HepG2 (cell line): ENCODE measurements at regions not wholly inside any gene's neighbourhood (a gene's known extent, or its start where the extent isn't known, plus 50 kb on each side); places are given as distances from the start of the nearest gene placed in this dataset.
"Not testable (repeated sequence)": the region's sequence is repeated elsewhere in the genome, so short reads cannot be mapped to it uniquely, and the experiment has no call there.

Experiments
- ATAC-seq: fragments of 200-7000 bp; cut with Tn5 transposase; 3 replicates; pipeline ENCODE4 v1.9.1; 2020; ENCODE audit warnings: mild to moderate bottlenecking, moderate library complexity
- BruUV-seq: library from RNA; stranded (reverse); fragments of 400-500 nt; replicated peaks from 2 replicates; lab custom pipeline; 2021; lab: Mats Ljungman, UMichigan
- CTCF ChIA-PET: fragments of 300-600 bp; formaldehyde crosslinking; extraction: SDS; loops from one replicate; lab custom pipeline; 2021; ENCODE audit warnings: low total read pairs, inconsistent platforms, low intra/inter-chr PET ratio; lab: Yijun Ruan, JAX
- POLR2A ChIA-PET: fragments of 350-600 bp; sonication (Branson Sonifier 250); formaldehyde crosslinking; loops from one replicate; lab custom pipeline; 2020; ENCODE audit warnings: antibody characterized with exemption, inconsistent platforms; lab: Yijun Ruan, JAX
- DNase-seq: peaks from one replicate; pipeline ENCODE4 v3.0.0-alpha.2; 2015; ENCODE audit warnings: low spot score
- FAIRE-seq: peaks from 3 replicates; lab custom pipeline; 2011; peaks lifted over from hg19 to GRCh38; lab: Jason Lieb, UNC
- H2AFZ ChIP-seq: one replicate; pipeline ENCODE4 v1.6.1; 2011; ENCODE audit warnings: low read length, inconsistent platforms
- H3K27ac ChIP-seq: fragments of 300-600 bp; 3 replicates; pipeline ENCODE4 v1.8.0; 2011; ENCODE audit warnings: mixed run types, mild to moderate bottlenecking, mixed read lengths, low read length, inconsistent platforms; ENCODE audit not compliant: insufficient read depth; ENCODE audit errors: extremely low read length
- H3K27me3 ChIP-seq, 2 experiments: fragments of 200-600 bp in 1 of 2; 2 replicates in 1 of 2; 3 replicates in 1 of 2; pipeline versions ENCODE4 v1.6.0 to v1.8.0; 2011; ENCODE audit warnings: low read length in 2 of 2, mild to moderate bottlenecking in 2 of 2, moderate library complexity in 2 of 2, inconsistent platforms in 1 of 2; ENCODE audit not compliant: insufficient read depth in 2 of 2, control insufficient read depth in 1 of 2
- H3K36me3 ChIP-seq, 2 experiments: fragments of 200-600 bp in 1 of 2; replicated peaks in 1 of 2; 2 replicates in 1 of 2; 3 replicates in 1 of 2; pipeline versions ENCODE4 v1.5.1 to v1.8.0; 2011; ENCODE audit warnings: low read length in 2 of 2, inconsistent platforms in 1 of 2; ENCODE audit not compliant: insufficient read depth in 2 of 2, control insufficient read depth in 1 of 2
- H3K4me1 ChIP-seq: 2 replicates; pipeline ENCODE4 v1.5.1; 2012; ENCODE audit warnings: low read length, inconsistent platforms; ENCODE audit not compliant: insufficient read depth
- H3K4me2 ChIP-seq: 2 replicates; pipeline ENCODE4 v1.6.0; 2011; ENCODE audit warnings: low read depth, low read length, inconsistent platforms
- H3K4me3 ChIP-seq, 3 experiments: fragments of 200-600 bp in 1 of 3; sonication (generic), shearing (Covaris generic) in 1 of 3; replicated peaks in 1 of 3; 2 replicates each; pipeline ENCODE4 v1.5.1; 2011 to 2016; ENCODE audit warnings: low read length in 3 of 3, inconsistent platforms in 2 of 3, low read depth in 2 of 3, mild to moderate bottlenecking in 2 of 3, control low read depth in 1 of 3, mixed read lengths in 1 of 3; ENCODE audit not compliant: insufficient read depth in 1 of 3
- H3K79me2 ChIP-seq: one replicate; pipeline ENCODE4 v1.6.1; 2011; ENCODE audit warnings: low read length, inconsistent platforms; ENCODE audit not compliant: insufficient read depth
- H3K9ac ChIP-seq: 2 replicates; pipeline ENCODE4 v1.6.0; 2011; ENCODE audit warnings: mild to moderate bottlenecking, low read depth, low read length, inconsistent platforms; ENCODE audit not compliant: insufficient read depth
- H3K9me3 ChIP-seq: 2 replicates; pipeline ENCODE4 v1.5.1; 2012; ENCODE audit warnings: mild to moderate bottlenecking, low read length
- H4K20me1 ChIP-seq: 2 replicates; pipeline ENCODE4 v1.6.0; 2011; ENCODE audit warnings: inconsistent platforms, mild to moderate bottlenecking, low read length, moderate library complexity; ENCODE audit not compliant: insufficient read depth
- ATAD3A ChIP-seq: sonication (generic); formaldehyde crosslinking; IDR thresholded peaks from 2 replicates; pipeline ENCODE4 v1.4.0; 2020; ENCODE audit warnings: missing genetic modification reagents
- NFE2L1 ChIP-seq: sonication (generic); formaldehyde crosslinking; IDR thresholded peaks from 2 replicates; pipeline ENCODE4 v1.4.0; 2020; ENCODE audit warnings: missing genetic modification reagents, mild to moderate bottlenecking, borderline replicate concordance
- RBM39 ChIP-seq: fragments of 200-400 bp; formaldehyde crosslinking; IDR thresholded peaks from one replicate; pipeline ENCODE4 v1.6.1; 2018; ENCODE audit warnings: antibody characterized with exemption, mild to moderate bottlenecking, low read depth, low read length; ENCODE audit not compliant: poor library complexity, severe bottlenecking
- ZNF75D ChIP-seq: sonication (generic); formaldehyde crosslinking; IDR thresholded peaks from 2 replicates; pipeline ENCODE4 v1.8.1; 2023; ENCODE audit warnings: missing genetic modification reagents, mild to moderate bottlenecking, borderline replicate concordance
- WGBS: methylation state at CpG from one replicate; pipeline ENCODE4 v1.1.6; 2017; ENCODE audit warnings: low lambda C conversion rate; 5-methylcytosine and 5-hydroxymethylcytosine counted together
- in situ Hi-C: cut with HindIII; loops from 2 replicates; pipeline ENCODE4 v1.10.0; 2017; ENCODE audit warnings: low pct_unique_long_range_greater_than_20kb; ENCODE audit not compliant: extremely low pct_ligation_motif_present
- intact Hi-C: fragments of 100-400 bp; cut with micrococcal nuclease; formaldehyde crosslinking; loops from one replicate; pipeline ENCODE4 v1.10.0; 2022; ENCODE audit not compliant: unreplicated experiment
- TF ChIP-seq, protein P1 (sequence below): sonication (generic); formaldehyde crosslinking; IDR thresholded peaks from 2 replicates; pipeline ENCODE4 v1.5.0; 2020; ENCODE audit warnings: mild to moderate bottlenecking, missing genetic modification reagents, borderline replicate concordance
- TF ChIP-seq, protein P2 (sequence below): sonication (generic); formaldehyde crosslinking; IDR thresholded peaks from 2 replicates; pipeline ENCODE4 v1.9.0; 2021; ENCODE audit warnings: missing genetic modification reagents, mild to moderate bottlenecking, borderline replicate concordance

DNA sequence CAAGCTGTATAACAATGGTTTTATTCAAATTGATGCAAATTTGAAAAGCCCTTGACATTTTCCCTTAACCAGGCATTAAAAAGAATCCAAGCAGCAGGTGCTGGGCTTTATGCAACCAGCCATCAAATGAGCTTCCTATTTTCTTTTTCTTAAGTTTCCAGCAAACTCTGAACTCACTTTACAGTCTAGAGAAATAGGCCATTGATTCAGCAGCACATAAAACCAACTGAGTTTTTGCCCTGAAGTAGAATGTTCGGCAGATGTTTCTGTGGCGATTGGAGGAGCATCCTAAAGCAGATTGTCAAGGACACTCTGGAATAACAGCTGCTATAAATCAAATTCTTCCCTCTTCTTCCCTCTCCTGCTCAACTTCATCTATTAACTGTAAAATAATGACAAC, 582.8 kb upstream of the CPEB2 start (continued):
- TF ChIP-seq, protein P1, sequence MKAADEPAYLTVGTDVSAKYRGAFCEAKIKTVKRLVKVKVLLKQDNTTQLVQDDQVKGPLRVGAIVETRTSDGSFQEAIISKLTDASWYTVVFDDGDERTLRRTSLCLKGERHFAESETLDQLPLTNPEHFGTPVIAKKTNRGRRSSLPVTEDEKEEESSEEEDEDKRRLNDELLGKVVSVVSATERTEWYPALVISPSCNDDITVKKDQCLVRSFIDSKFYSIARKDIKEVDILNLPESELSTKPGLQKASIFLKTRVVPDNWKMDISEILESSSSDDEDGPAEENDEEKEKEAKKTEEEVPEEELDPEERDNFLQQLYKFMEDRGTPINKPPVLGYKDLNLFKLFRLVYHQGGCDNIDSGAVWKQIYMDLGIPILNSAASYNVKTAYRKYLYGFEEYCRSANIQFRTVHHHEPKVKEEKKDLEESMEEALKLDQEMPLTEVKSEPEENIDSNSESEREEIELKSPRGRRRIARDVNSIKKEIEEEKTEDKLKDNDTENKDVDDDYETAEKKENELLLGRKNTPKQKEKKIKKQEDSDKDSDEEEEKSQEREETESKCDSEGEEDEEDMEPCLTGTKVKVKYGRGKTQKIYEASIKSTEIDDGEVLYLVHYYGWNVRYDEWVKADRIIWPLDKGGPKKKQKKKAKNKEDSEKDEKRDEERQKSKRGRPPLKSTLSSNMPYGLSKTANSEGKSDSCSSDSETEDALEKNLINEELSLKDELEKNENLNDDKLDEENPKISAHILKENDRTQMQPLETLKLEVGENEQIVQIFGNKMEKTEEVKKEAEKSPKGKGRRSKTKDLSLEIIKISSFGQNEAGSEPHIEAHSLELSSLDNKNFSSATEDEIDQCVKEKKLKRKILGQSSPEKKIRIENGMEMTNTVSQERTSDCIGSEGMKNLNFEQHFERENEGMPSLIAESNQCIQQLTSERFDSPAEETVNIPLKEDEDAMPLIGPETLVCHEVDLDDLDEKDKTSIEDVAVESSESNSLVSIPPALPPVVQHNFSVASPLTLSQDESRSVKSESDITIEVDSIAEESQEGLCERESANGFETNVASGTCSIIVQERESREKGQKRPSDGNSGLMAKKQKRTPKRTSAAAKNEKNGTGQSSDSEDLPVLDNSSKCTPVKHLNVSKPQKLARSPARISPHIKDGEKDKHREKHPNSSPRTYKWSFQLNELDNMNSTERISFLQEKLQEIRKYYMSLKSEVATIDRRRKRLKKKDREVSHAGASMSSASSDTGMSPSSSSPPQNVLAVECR (CRISPR knock-in tag) = no peak
- TF ChIP-seq ZNF75D (CRISPR knock-in tag) (no peak), NFE2L1 (no peak), ATAD3A (no peak), RBM39 (no peak)
- TF ChIP-seq, protein P2, sequence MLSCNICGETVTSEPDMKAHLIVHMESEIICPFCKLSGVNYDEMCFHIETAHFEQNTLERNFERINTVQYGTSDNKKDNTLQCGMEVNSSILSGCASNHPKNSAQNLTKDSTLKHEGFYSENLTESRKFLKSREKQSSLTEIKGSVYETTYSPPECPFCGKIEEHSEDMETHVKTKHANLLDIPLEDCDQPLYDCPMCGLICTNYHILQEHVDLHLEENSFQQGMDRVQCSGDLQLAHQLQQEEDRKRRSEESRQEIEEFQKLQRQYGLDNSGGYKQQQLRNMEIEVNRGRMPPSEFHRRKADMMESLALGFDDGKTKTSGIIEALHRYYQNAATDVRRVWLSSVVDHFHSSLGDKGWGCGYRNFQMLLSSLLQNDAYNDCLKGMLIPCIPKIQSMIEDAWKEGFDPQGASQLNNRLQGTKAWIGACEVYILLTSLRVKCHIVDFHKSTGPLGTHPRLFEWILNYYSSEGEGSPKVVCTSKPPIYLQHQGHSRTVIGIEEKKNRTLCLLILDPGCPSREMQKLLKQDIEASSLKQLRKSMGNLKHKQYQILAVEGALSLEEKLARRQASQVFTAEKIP (CRISPR knock-in tag) = no peak
- TF ChIP-seq, all 625 proteins: peak for 0

DNA sequence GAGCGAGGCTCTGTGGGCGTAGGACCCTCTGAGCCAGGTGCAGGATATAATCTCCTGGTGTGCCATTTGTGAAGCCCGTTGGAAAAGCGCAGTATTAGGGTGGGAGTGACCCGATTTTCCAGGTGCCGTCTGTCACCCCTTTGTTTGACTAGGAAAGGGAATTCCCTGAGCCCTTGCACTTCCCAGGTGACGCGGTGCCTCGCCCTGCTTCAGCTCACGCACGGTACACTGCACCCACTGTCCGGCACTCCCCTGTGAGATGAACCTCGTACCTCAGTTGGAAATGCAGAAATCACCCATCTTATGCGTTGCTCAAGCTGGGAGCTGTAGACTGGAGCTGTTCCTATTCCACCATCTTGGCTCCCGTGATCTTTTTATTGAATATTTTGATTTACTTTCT, 576.0 kb upstream of the CPEB2 start:
- ATAC-seq, H4K20me1 ChIP-seq, H3K27ac ChIP-seq, DNase-seq, H3K36me3 ChIP-seq, CTCF ChIA-PET, in situ Hi-C loops, POLR2A ChIA-PET, FAIRE-seq, H3K4me2 ChIP-seq, BruUV-seq, H2AFZ ChIP-seq, H3K79me2 ChIP-seq, H3K27me3 ChIP-seq, intact Hi-C loops, H3K4me3 ChIP-seq, H3K9ac ChIP-seq, H3K4me1 ChIP-seq: not testable (repeated sequence)
- WGBS = 28% methylated on average over 15 of the region's 15 CpGs
- peaks cover 51% of the 10 kb centered on the region for H3K9me3 ChIP-seq
